ENCODE measurements at regions not wholly inside any gene's neighbourhood (a gene's known extent, or its start where the extent isn't known, plus 50 kb on each side); places are given as distances from the start of the nearest gene placed in this dataset.

DNA sequence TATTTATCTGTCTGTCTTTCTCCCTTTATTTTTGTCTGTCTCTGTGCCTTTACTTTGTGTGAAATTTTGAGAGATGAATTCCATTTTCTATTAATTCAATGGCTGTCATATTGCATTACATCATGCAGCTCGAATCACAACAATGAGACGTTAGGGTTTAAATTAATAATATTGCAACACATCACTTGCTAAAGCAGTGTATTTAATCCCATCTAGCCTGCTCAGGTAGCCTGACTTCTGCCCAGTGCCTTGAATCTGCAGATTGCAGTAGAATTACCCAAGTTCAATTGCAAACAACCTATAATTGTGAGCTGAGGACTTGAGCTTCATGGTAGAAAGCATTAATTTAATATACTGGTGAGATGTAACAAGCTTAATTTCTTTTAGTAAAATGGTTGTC, 235.7 kb upstream of the TSHZ2 start:
- POLR2A ChIA-PET (ENCODE audit: partially characterized antibody), result no interaction called here

More for the DNA sequence above, 235.7 kb upstream of the TSHZ2 start:
- Histone ChIP-seq H3K4ac (replicated peaks; ENCODE audit: insufficient read length, low read depth, low read length) (no peak overlapping the region), H3K18ac (ENCODE audit: extremely low read depth, low read length) (no peak overlapping the region), H3K23me2 (ENCODE audit: low read depth, low read length) (no peaks in the 10 kb centered on the region), H3K9ac (replicated peaks in 1 of 4; ENCODE audit: extremely low read depth in 1 of 4, low read depth in 3 of 4, low read length in 3 of 4) (no peak overlapping the region), H4K8ac (ENCODE audit: extremely low read depth, insufficient read depth, low read length) (no peak overlapping the region), H3K4me1 (replicated peaks in 1 of 4; ENCODE audit: control insufficient read depth in 3 of 4, insufficient read depth in 4 of 4, low read length in 3 of 4) (no peaks in the 10 kb centered on the region), H2BK20ac (ENCODE audit: low read length) (no peak overlapping the region), H3K14ac (ENCODE audit: insufficient read length) (no peak overlapping the region), H2BK12ac (ENCODE audit: low read depth, low read length) (no peak overlapping the region), H3K4me2 (ENCODE audit: insufficient read depth in 1 of 2, low read depth in 2 of 2, low read length in 2 of 2) (no peak overlapping the region), H2AK5ac (ENCODE audit: low read depth, low read length) (no peak overlapping the region), H2BK120ac (replicated peaks; ENCODE audit: low read depth, low read length) (no peak overlapping the region), H3K23ac (ENCODE audit: insufficient read length) (no peak overlapping the region), H3K79me2 (ENCODE audit: control insufficient read depth in 1 of 2, insufficient read depth in 2 of 2, low read length in 2 of 2) (no peaks in the 10 kb centered on the region), H4K91ac (replicated peaks; ENCODE audit: insufficient read length, low read length) (no peak overlapping the region), H3K9me3 (ENCODE audit: insufficient read depth in 2 of 2, low read depth in 1 of 2, low read length in 1 of 2) (no peaks in the 10 kb centered on the region), H3K4me3 (ENCODE audit: extremely low read depth in 1 of 4, insufficient read depth in 2 of 4, low read depth in 3 of 4, low read length in 4 of 4) (no peak overlapping the region), H3K27ac (ENCODE audit: low read depth, low read length) (no peak overlapping the region), H4K5ac (ENCODE audit: insufficient read length, low read depth, low read length) (no peak overlapping the region), H2BK15ac (ENCODE audit: low read length) (no peak overlapping the region), H2BK5ac (ENCODE audit: low read depth, low read length) (no peak overlapping the region), H2AFZ (ENCODE audit: low read length) (no peak overlapping the region), H3K56ac (replicated peaks; ENCODE audit: insufficient read length, low read depth, low read length) (no peak overlapping the region), H3K36me3 (ENCODE audit: control insufficient read depth in 2 of 4, insufficient read depth in 4 of 4, low read length in 3 of 4) (no peaks in the 10 kb centered on the region), H3K79me1 (ENCODE audit: low read depth, low read length) (no peaks in the 10 kb centered on the region), H3K27me3 (replicated peaks in 1 of 4; ENCODE audit: control insufficient read depth in 3 of 4, extremely low read depth in 1 of 4, insufficient read depth in 3 of 4, low read length in 3 of 4) (no peaks in the 10 kb centered on the region), H4K20me1 (replicated peaks in 1 of 2; ENCODE audit: control insufficient read depth in 1 of 2, insufficient read depth in 2 of 2, low read length in 2 of 2) (no peaks in the 10 kb centered on the region)
- CTCF ChIA-PET (ENCODE audit: partially characterized antibody), result interaction anchor here (1.2 kb wide), 1 partner anchor 61 kb away, joined by 3 read pairs; no protein-coding TSS in a partner anchor
- TF ChIP-seq GABPA (IDR thresholded peaks at IDR 0.05; ENCODE audit: borderline replicate concordance, insufficient read depth, low read length) (no peak), POLR2AphosphoS5 (IDR thresholded peaks at IDR 0.05; ENCODE audit: low read depth, low read length) (no peak), PHF8 (conservative IDR thresholded peaks at IDR 0.05; ENCODE audit: low read depth, low read length) (no peak)
- WGBS, 2 experiments (ENCODE audit: extremely low coverage in 1 of 2, insufficient coverage in 1 of 2, insufficient read length in 1 of 2, insufficient replicate concordance in 2 of 2, low coverage in 1 of 2, low lambda C conversion rate in 2 of 2, missing lambda C conversion rate in 1 of 2), result 95% methylated on average over 2 of the region's 2 CpGs; no CpG with 5 or more reads in 1 of the 2 experiments
- FAIRE-seq (no peak), DNase-seq (ENCODE audit: low read depth in 1 of 2, low spot score in 2 of 2) (no peak)

Measured in H1 (cell line).